Astrocyte (in vitro differentiated cells and primary cell): ENCODE measurements at regions not wholly inside any gene's neighbourhood (a gene's known extent, or its start where the extent isn't known, plus 50 kb on each side); places are given as distances from the start of the nearest gene placed in this dataset.
"Not testable (repeated sequence)": the region's sequence is repeated elsewhere in the genome, so short reads cannot be mapped to it uniquely, and the experiment has no call there.

Source experiments
- DNase-seq: peaks from one replicate; pipeline ENCODE4 v3.0.0-alpha.2; 2010; ENCODE audit warnings: low read depth
- FAIRE-seq: peaks from 2 replicates; lab custom pipeline; 2011; peaks lifted over from hg19 to GRCh38; lab: Jason Lieb, UNC
- H2AFZ ChIP-seq: 2 replicates; pipeline ENCODE4 v1.6.0; 2012; ENCODE audit warnings: low read depth, low read length, inconsistent platforms
- H3K27ac ChIP-seq: 2 replicates; pipeline ENCODE4 v1.5.1; 2011; ENCODE audit warnings: low read depth, low read length, inconsistent platforms
- H3K27me3 ChIP-seq: 2 replicates; pipeline ENCODE4 v1.6.0; 2011; ENCODE audit warnings: low read length, inconsistent platforms; ENCODE audit not compliant: insufficient read depth
- H3K36me3 ChIP-seq: 2 replicates; pipeline ENCODE4 v1.5.1; 2011; ENCODE audit warnings: low read length, inconsistent platforms; ENCODE audit not compliant: insufficient read depth
- H3K4me1 ChIP-seq: 2 replicates; pipeline ENCODE4 v1.5.1; 2011; ENCODE audit warnings: low read length, inconsistent platforms; ENCODE audit not compliant: insufficient read depth
- H3K4me2 ChIP-seq: 2 replicates; pipeline ENCODE4 v1.6.0; 2012; ENCODE audit warnings: low read length, inconsistent platforms
- H3K4me3 ChIP-seq: 2 replicates; pipeline ENCODE4 v1.5.1; 2011; ENCODE audit warnings: low read depth, mild to moderate bottlenecking, low read length, inconsistent platforms; ENCODE audit not compliant: insufficient read depth
- H3K79me2 ChIP-seq: 2 replicates; pipeline ENCODE4 v1.6.0; 2012; ENCODE audit warnings: mild to moderate bottlenecking, low read length, inconsistent platforms; ENCODE audit not compliant: insufficient read depth
- H3K9ac ChIP-seq: 2 replicates; pipeline ENCODE4 v1.6.0; 2012; ENCODE audit warnings: mild to moderate bottlenecking, low read length, inconsistent platforms
- H3K9me3 ChIP-seq: 2 replicates; pipeline ENCODE4 v1.5.1; 2012; ENCODE audit warnings: low read depth, mild to moderate bottlenecking, low read length, inconsistent platforms; ENCODE audit not compliant: insufficient read depth
- H4K20me1 ChIP-seq: 2 replicates; pipeline ENCODE4 v1.6.0; 2012; ENCODE audit warnings: low read length, inconsistent platforms; ENCODE audit not compliant: insufficient read depth
- H3K27ac Mint-ChIP-seq: one replicate; pipeline ENCODE4 v1.8.0; 2021; ENCODE audit warnings: mild to moderate bottlenecking, mixed read lengths; ENCODE audit not compliant: unreplicated experiment
- H3K27me3 Mint-ChIP-seq: one replicate; pipeline ENCODE4 v1.8.0; 2021; ENCODE audit warnings: low read depth, mixed read lengths; ENCODE audit not compliant: unreplicated experiment
- H3K36me3 Mint-ChIP-seq: one replicate; pipeline ENCODE4 v1.8.0; 2021; ENCODE audit warnings: low read depth, mixed read lengths; ENCODE audit not compliant: unreplicated experiment
- H3K4me1 Mint-ChIP-seq: one replicate; pipeline ENCODE4 v1.8.0; 2021; ENCODE audit warnings: low read depth, mixed read lengths; ENCODE audit not compliant: unreplicated experiment
- H3K4me3 Mint-ChIP-seq: one replicate; pipeline ENCODE4 v1.8.0; 2021; ENCODE audit warnings: mild to moderate bottlenecking, moderate library complexity, mixed read lengths; ENCODE audit not compliant: unreplicated experiment
- H3K9me3 Mint-ChIP-seq: one replicate; pipeline ENCODE4 v1.8.0; 2021; ENCODE audit warnings: mild to moderate bottlenecking, mixed read lengths; ENCODE audit not compliant: unreplicated experiment
- CTCF ChIP-seq: IDR thresholded peaks from 2 replicates; pipeline ENCODE4 v1.5.1; 2011; ENCODE audit warnings: low read depth, mild to moderate bottlenecking, inconsistent platforms, low read length, moderate library complexity; ENCODE audit not compliant: insufficient read depth
- EZH2 ChIP-seq: IDR thresholded peaks from 2 replicates; pipeline ENCODE4 v1.6.1; 2012; ENCODE audit warnings: mild to moderate bottlenecking, low read length, inconsistent platforms; ENCODE audit not compliant: insufficient read depth

DNA sequence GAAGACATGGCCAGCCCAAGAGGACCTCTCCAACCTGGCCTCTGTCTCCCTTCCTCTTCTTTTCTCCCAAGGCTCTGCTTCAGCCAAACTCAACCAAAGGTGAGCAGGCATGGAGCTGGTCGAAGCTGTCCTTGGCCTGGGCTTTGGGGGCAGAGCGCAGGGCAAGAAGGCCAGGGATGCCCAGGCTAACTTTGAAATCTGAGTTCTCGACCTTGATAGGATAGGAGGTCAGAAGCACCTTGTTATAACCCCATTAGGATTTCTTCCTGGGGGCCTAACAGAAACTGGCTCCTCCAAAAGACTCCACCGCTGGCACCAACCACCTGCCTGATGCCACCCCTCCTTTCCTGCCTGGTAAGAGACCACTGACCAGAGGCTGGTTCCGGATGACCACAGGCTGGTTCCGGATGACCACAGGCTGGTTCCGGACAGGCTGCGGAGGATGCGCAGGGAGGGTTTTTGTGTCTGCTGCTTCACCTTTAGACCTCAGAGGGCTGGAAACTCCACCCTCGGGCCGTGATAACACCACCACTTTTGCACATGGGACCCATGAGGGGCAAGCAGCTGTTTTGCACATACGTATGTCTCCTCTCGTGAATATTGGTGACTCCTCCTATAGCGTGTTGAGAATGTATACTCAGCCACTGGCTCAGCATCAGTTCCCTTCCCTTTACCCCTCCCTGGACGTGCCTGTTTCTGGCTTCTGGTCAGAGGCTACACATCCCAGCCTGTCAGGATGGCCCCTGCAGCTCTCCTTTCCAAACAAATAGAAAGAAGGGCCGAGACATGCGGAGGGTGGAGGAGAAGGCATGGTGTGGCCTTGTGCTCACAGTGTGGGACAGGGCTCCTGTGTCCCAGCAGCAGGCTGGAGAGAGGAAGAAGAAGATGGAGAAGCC lies 140.1 kb downstream of the DNAJB6 start:
- no peak overlapping the region for H2AFZ ChIP-seq
- H3K4me1 ChIP-seq: no peaks in the 10 kb centered on the region
- peaks cover 15% of the 10 kb centered on the region for H3K9me3 Mint-ChIP-seq
- no peaks in the 10 kb centered on the region for H3K36me3 Mint-ChIP-seq
- no peaks in the 10 kb centered on the region for H3K79me2 ChIP-seq
- FAIRE-seq (no peak), DNase-seq (no peak)
- no peak overlapping the region for H3K4me3 Mint-ChIP-seq
- no peak overlapping the region for H3K27ac Mint-ChIP-seq
- no peak overlapping the region for H3K27ac ChIP-seq
- no peaks in the 10 kb centered on the region for H3K36me3 ChIP-seq
- peaks cover 9% of the 10 kb centered on the region for H3K9me3 ChIP-seq
- no peak overlapping the region for H3K4me3 ChIP-seq
- no peak for TF ChIP-seq EZH2
- TF ChIP-seq CTCF: no peak
- no peaks in the 10 kb centered on the region for H4K20me1 ChIP-seq
- no peak overlapping the region for H3K9ac ChIP-seq
- no peaks in the 10 kb centered on the region for H3K27me3 Mint-ChIP-seq
- no peaks in the 10 kb centered on the region for H3K27me3 ChIP-seq
- no peaks in the 10 kb centered on the region for H3K4me1 Mint-ChIP-seq
- no peak overlapping the region for H3K4me2 ChIP-seq

- no peak for FAIRE-seq
- Histone ChIP-seq H4K20me1 (no peaks in the 10 kb centered on the region), H3K79me2 (no peaks in the 10 kb centered on the region), H3K4me3 (no peak overlapping the region), H3K4me2 (no peak overlapping the region), H3K9me3 (peaks cover 11% of the 10 kb centered on the region), H3K27me3 (no peaks in the 10 kb centered on the region), H2AFZ (no peak overlapping the region), H3K9ac (no peak overlapping the region), H3K4me1 (no peaks in the 10 kb centered on the region), H3K27ac (no peak overlapping the region), H3K36me3 (no peaks in the 10 kb centered on the region)
- peaks cover 15% of the 10 kb centered on the region for H3K9me3 Mint-ChIP-seq
- no peak for TF ChIP-seq CTCF
- no peak for TF ChIP-seq EZH2
- no peaks in the 10 kb centered on the region for H3K27me3 Mint-ChIP-seq
- DNase-seq: no peak
- no peak overlapping the region for H3K4me3 Mint-ChIP-seq
- no peak overlapping the region for H3K27ac Mint-ChIP-seq
- no peaks in the 10 kb centered on the region for H3K4me1 Mint-ChIP-seq
- no peaks in the 10 kb centered on the region for H3K36me3 Mint-ChIP-seq
Observed at GRCh38 chr7:157477550-157478212, 140.9 kb downstream of the DNAJB6 start.

- H3K79me2 ChIP-seq, H3K36me3 Mint-ChIP-seq, DNase-seq, H3K9me3 ChIP-seq, H3K27me3 Mint-ChIP-seq, H3K4me2 ChIP-seq, H3K4me3 ChIP-seq, H3K4me1 Mint-ChIP-seq, H3K27me3 ChIP-seq, H3K4me1 ChIP-seq, FAIRE-seq, H3K4me3 Mint-ChIP-seq, H4K20me1 ChIP-seq, H3K36me3 ChIP-seq, H3K27ac Mint-ChIP-seq, H3K9ac ChIP-seq, H2AFZ ChIP-seq, H3K27ac ChIP-seq: not testable (repeated sequence)
- peaks cover 10% of the 10 kb centered on the region for H3K9me3 Mint-ChIP-seq
Observed at GRCh38 chr7:157478611-157479010, 141.8 kb downstream of the DNAJB6 start.
